Activated CD8-positive, alpha-beta memory T cell treated with anti-CD3 and anti-CD28 coated beads, Interleukin-2, amount 10 ng/mL, durations not matched to agents 7 days and 5 days (primary cell): ENCODE measurements at regions not wholly inside any gene's neighbourhood (a gene's known extent, or its start where the extent isn't known, plus 50 kb on each side); places are given as distances from the start of the nearest gene placed in this dataset.

ENCODE experiments used
- ATAC-seq: fragments of 150-1000 bp; cut with Tn5 transposase; one replicate; pipeline ENCODE4 v1.10.0; 2021; ENCODE audit warnings: moderate library complexity
- CTCF ChIA-PET: fragments of 350-600 bp; sonication (Branson Sonifier 250); formaldehyde crosslinking; loops from one replicate; lab custom pipeline; 2021; ENCODE audit warnings: antibody characterized with exemption; lab: Charles Lee
- DNase-seq: peaks from one replicate; pipeline ENCODE4 v3.0.0-alpha.2; 2020
- H3K27ac Mint-ChIP-seq: one replicate; pipeline ENCODE4 v1.8.0; 2021; ENCODE audit warnings: mild to moderate bottlenecking, mixed read lengths
- H3K27me3 Mint-ChIP-seq: one replicate; pipeline ENCODE4 v1.8.0; 2021; ENCODE audit warnings: mixed read lengths
- H3K36me3 Mint-ChIP-seq: one replicate; pipeline ENCODE4 v1.8.0; 2021; ENCODE audit warnings: mild to moderate bottlenecking, mixed read lengths
- H3K4me1 Mint-ChIP-seq: one replicate; pipeline ENCODE4 v1.8.0; 2021; ENCODE audit warnings: mixed read lengths
- H3K4me3 Mint-ChIP-seq: one replicate; pipeline ENCODE4 v1.8.0; 2021; ENCODE audit warnings: mild to moderate bottlenecking, moderate library complexity, mixed read lengths
- H3K9me3 Mint-ChIP-seq: one replicate; pipeline ENCODE4 v1.8.0; 2022; ENCODE audit warnings: low read depth, mixed read lengths

- no peak for ATAC-seq
- CTCF ChIA-PET = no interaction called here
- DNase-seq = no peak
- Mint-ChIP-seq H3K27me3 (no peaks in the 10 kb centered on the region), H3K4me1 (no peaks in the 10 kb centered on the region), H3K36me3 (no peaks in the 10 kb centered on the region), H3K27ac (no peak overlapping the region), H3K4me3 (no peak overlapping the region), H3K9me3 (no peaks in the 10 kb centered on the region)
Measured at GRCh38 chr1:71200503-71200902, 119.7 kb upstream of the ZRANB2 start.

GRCh38 chr1:71196685-71197084 lies 115.8 kb upstream of the ZRANB2 start:
- CTCF ChIA-PET = interaction anchor here (0.8 kb wide), 1 partner anchor 35 kb away, joined by 3 read pairs; no protein-coding TSS in a partner anchor
- H3K27ac Mint-ChIP-seq = no peak overlapping the region
- H3K9me3 Mint-ChIP-seq = no peaks in the 10 kb centered on the region
- H3K36me3 Mint-ChIP-seq = no peaks in the 10 kb centered on the region
- no peak overlapping the region for H3K4me3 Mint-ChIP-seq
- ATAC-seq = no peak
- H3K4me1 Mint-ChIP-seq = no peaks in the 10 kb centered on the region
- no peaks in the 10 kb centered on the region for H3K27me3 Mint-ChIP-seq
- DNase-seq = no peak

GRCh38 chr1:71193153-71193552 lies 112.3 kb upstream of the ZRANB2 start:
- H3K4me3 Mint-ChIP-seq = no peak overlapping the region
- no peaks in the 10 kb centered on the region for H3K27me3 Mint-ChIP-seq
- H3K9me3 Mint-ChIP-seq = peaks cover 6% of the 10 kb centered on the region
- CTCF ChIA-PET = interaction anchor here (0.8 kb wide), 1 partner anchor 17 kb away, joined by 3 read pairs; no protein-coding TSS in a partner anchor
- H3K36me3 Mint-ChIP-seq = no peaks in the 10 kb centered on the region
- no peak overlapping the region for H3K27ac Mint-ChIP-seq
- no peak for ATAC-seq
- H3K4me1 Mint-ChIP-seq = no peaks in the 10 kb centered on the region
- DNase-seq = no peak

GRCh38 chr1:71191520-71191919 lies 110.7 kb upstream of the ZRANB2 start:
- no peak for DNase-seq
- Mint-ChIP-seq H3K4me3 (no peak overlapping the region), H3K27me3 (no peaks in the 10 kb centered on the region), H3K27ac (no peak overlapping the region), H3K4me1 (no peaks in the 10 kb centered on the region), H3K36me3 (no peaks in the 10 kb centered on the region), H3K9me3 (peaks cover 7% of the 10 kb centered on the region)
- ATAC-seq = no peak
- CTCF ChIA-PET = no interaction called here

DNA sequence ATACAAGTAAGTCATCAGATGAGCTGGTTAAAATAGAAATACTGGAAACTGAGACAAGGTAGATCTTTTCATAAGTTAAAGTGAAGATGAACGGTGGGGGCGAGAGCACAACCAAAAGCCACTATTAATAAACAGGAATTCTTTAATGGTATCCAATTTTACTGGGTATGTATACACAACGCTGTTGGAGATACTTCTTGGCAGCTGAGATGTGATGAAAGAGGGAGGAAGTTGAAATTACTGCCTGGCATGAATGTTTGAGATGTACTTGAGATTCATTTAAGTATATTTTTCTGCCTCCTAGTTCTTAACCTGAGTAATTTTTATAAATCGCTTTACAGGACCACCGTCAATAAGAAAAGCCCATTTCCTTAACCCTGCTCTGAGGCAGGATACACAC lies 110.0 kb upstream of the ZRANB2 start:
- ATAC-seq (no peak), DNase-seq (no peak)
- no peaks in the 10 kb centered on the region for H3K36me3 Mint-ChIP-seq
- H3K27ac Mint-ChIP-seq = no peak overlapping the region
- CTCF ChIA-PET = no interaction called here
- no peak overlapping the region for H3K4me3 Mint-ChIP-seq
- peaks cover 7% of the 10 kb centered on the region for H3K9me3 Mint-ChIP-seq
- no peaks in the 10 kb centered on the region for H3K27me3 Mint-ChIP-seq
- no peaks in the 10 kb centered on the region for H3K4me1 Mint-ChIP-seq

DNA sequence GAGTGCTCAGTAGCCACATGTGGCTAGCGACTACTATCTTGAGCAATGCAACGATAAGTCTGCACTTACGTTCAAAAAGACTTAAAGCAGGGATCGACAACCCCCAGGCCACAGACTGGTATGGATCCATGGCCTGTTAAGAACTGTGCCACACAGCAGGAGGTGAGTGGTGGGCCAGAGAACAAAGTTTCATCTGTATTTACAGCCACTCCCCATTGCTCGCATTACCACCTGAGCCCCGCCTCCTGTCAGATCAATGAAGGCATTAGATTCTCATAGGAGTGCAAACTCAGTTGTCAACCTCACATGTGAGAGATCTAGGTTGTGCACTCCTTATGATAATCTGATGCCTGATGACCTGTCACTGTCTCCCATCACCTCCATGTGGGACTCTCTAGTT lies 103.6 kb upstream of the ZRANB2 start:
- ATAC-seq (no peak), DNase-seq (no peak)
- no peaks in the 10 kb centered on the region for H3K36me3 Mint-ChIP-seq
- H3K9me3 Mint-ChIP-seq = peaks cover 5% of the 10 kb centered on the region
- no peaks in the 10 kb centered on the region for H3K4me1 Mint-ChIP-seq
- no peak overlapping the region for H3K4me3 Mint-ChIP-seq
- H3K27ac Mint-ChIP-seq = no peak overlapping the region
- CTCF ChIA-PET = no interaction called here
- H3K27me3 Mint-ChIP-seq = no peaks in the 10 kb centered on the region

DNA sequence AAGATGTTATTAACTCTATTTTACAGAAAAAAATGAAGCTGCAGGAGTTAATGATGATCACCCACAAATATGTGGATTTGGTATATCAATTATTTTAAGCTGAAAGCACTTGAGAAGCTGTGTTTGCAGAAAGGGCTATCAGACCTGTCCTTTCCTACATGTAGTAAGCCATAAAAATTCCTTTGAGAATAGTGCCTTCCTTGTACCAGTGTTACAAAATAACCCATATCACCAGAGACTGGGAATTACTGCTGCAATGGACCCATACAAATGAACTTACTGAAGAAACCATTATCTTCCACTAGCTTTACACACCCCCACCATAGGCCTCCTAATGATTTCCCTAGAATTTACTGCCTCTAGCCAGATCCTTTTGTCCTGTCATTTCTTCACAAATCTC lies 99.2 kb upstream of the ZRANB2 start:
- DNase-seq = no peak
- H3K4me1 Mint-ChIP-seq = no peaks in the 10 kb centered on the region
- H3K27ac Mint-ChIP-seq = no peak overlapping the region
- H3K9me3 Mint-ChIP-seq = peaks cover 5% of the 10 kb centered on the region
- no peaks in the 10 kb centered on the region for H3K27me3 Mint-ChIP-seq
- H3K4me3 Mint-ChIP-seq = no peak overlapping the region
- no peak for ATAC-seq
- CTCF ChIA-PET = no interaction called here
- H3K36me3 Mint-ChIP-seq = no peaks in the 10 kb centered on the region

GRCh38 chr1:71170925-71171324 lies 90.1 kb upstream of the ZRANB2 start:
- H3K9me3 Mint-ChIP-seq = peaks cover 2% of the 10 kb centered on the region
- H3K27ac Mint-ChIP-seq = no peak overlapping the region
- ATAC-seq = no peak
- CTCF ChIA-PET = no interaction called here
- no peaks in the 10 kb centered on the region for H3K27me3 Mint-ChIP-seq
- H3K36me3 Mint-ChIP-seq = no peaks in the 10 kb centered on the region
- H3K4me1 Mint-ChIP-seq = no peaks in the 10 kb centered on the region
- DNase-seq = no peak
- H3K4me3 Mint-ChIP-seq = no peak overlapping the region

DNA sequence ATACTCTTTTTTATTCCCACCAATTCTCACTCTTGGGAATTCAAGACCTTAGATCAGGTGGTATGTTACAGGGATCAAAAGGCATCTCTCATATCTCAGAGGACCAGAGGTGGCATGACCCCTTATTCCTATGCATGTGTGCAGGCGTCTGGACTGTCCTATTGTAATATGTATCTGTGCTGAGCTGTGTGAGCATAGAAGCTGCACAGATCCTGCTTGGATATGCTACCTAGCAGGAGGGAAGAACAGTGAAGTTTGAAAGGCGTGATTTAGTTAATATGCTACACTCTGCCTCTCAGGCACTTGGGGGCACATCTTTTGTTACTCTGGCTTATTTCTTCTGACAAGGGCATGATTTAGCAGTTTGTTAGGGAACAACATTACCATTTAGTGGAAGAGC lies 86.7 kb upstream of the ZRANB2 start:
- H3K36me3 Mint-ChIP-seq = no peaks in the 10 kb centered on the region
- CTCF ChIA-PET = no interaction called here

DNA sequence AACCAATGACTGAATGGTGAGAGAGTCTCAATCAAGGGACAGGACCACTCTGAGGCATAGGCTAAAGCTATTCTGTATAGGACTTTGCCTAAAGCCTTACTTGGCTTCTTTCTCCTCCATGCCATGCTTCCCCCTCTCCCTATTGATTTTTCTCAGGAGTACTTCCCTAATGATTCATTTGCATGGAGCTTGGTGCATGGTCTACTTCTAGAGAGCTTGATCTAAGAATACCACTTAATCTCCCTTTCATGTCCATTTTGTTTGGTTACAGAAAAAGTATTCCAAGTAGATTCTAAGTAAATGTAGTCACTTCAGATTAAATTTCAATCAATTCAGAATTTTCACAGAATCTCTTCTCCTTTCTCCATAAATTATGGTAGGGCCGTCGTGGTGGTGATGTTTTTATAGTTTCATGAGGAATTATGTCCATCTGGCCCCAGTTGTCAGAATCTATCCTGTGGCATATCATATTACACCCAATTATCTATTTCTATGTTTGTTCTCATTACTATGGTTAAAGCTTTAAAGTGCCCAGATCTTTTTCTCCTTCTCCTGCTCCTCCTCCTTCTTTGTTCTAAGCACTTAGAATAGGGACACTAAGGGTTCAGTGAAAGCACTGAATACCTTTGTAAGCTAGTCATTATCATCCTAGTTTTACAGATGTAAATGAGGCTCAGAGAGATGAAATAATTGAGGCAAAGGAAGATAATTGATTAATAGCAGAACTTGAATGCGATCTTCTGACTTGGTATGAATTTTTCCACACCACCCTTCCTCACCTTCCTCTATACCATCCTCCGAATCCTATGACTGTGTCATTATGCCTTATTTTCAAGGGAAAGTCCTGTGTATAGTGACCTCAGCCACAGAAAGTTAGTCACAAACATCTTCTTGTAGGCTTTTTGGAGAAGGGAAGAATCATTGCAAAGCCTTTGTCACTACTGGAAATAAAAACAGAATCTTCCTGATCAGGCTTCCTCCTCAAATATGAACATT lies 85.6 kb upstream of the ZRANB2 start:
- Mint-ChIP-seq H3K9me3 (peaks cover 2% of the 10 kb centered on the region), H3K27me3 (no peaks in the 10 kb centered on the region), H3K4me1 (no peaks in the 10 kb centered on the region), H3K4me3 (no peak overlapping the region), H3K36me3 (no peaks in the 10 kb centered on the region), H3K27ac (no peak overlapping the region)
- DNase-seq (no peak), ATAC-seq (no peak)
- CTCF ChIA-PET = no interaction called here

More for the DNA sequence above, 86.7 kb upstream of the ZRANB2 start:
- peaks cover 2% of the 10 kb centered on the region for H3K9me3 Mint-ChIP-seq
- H3K27ac Mint-ChIP-seq = no peak overlapping the region
- H3K27me3 Mint-ChIP-seq = no peaks in the 10 kb centered on the region
- DNase-seq (no peak), ATAC-seq (no peak)
- H3K4me3 Mint-ChIP-seq = no peak overlapping the region
- H3K4me1 Mint-ChIP-seq = no peaks in the 10 kb centered on the region

GRCh38 chr1:71157715-71158114 lies 76.9 kb upstream of the ZRANB2 start:
- Mint-ChIP-seq H3K27ac (no peak overlapping the region), H3K9me3 (peaks cover 2% of the 10 kb centered on the region), H3K36me3 (no peaks in the 10 kb centered on the region), H3K27me3 (no peaks in the 10 kb centered on the region), H3K4me1 (no peaks in the 10 kb centered on the region), H3K4me3 (no peak overlapping the region)
- DNase-seq (no peak), ATAC-seq (no peak)
- CTCF ChIA-PET = no interaction called here

DNA sequence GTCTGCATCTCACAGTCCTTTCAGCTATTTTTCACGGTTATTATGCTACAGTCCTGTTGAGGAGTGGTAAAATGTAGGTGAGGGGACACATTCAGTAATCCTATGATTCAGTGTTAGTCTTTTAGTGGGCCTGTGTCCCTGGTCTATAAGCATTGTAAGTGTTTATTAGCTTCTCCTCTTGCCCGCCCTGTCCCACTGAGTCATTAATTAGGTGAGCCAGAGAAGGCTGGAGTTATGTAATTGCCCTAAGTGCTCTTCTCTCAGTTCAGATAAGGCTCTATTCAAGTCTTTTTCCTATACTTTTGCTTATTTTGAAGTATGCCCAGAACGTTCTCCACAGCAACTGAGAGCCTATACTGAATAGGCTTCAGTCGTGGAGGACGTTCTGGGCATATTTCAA lies 76.3 kb upstream of the ZRANB2 start:
- no peak overlapping the region for H3K27ac Mint-ChIP-seq
- no peaks in the 10 kb centered on the region for H3K27me3 Mint-ChIP-seq
- DNase-seq (no peak), ATAC-seq (no peak)
- no peak overlapping the region for H3K4me3 Mint-ChIP-seq
- CTCF ChIA-PET = no interaction called here
- peaks cover 2% of the 10 kb centered on the region for H3K9me3 Mint-ChIP-seq
- H3K36me3 Mint-ChIP-seq = no peaks in the 10 kb centered on the region
- H3K4me1 Mint-ChIP-seq = no peaks in the 10 kb centered on the region

DNA sequence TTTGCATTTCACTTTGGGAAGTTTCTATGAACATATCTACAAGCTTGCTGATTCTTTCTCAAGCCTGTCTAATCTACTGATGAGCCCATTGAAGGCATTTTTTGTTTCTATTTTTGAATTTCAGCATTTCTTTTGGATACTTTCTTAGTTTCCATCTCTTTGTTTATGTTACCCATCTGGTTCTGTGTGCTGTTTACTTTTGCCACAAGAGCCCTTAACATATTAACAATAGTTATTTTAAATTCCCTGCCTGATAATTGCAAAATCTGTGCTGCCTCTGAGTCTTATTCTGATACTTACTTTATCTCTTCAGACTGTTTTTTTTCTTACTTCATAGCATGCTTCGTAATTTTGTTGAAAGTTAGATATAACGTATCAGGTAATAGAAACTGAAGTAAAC lies 75.8 kb upstream of the ZRANB2 start:
- CTCF ChIA-PET = no interaction called here
- no peaks in the 10 kb centered on the region for H3K36me3 Mint-ChIP-seq
- ATAC-seq (no peak), DNase-seq (no peak)
- H3K4me1 Mint-ChIP-seq = no peaks in the 10 kb centered on the region
- H3K9me3 Mint-ChIP-seq = peaks cover 2% of the 10 kb centered on the region
- H3K4me3 Mint-ChIP-seq = no peak overlapping the region
- no peaks in the 10 kb centered on the region for H3K27me3 Mint-ChIP-seq
- no peak overlapping the region for H3K27ac Mint-ChIP-seq

DNA sequence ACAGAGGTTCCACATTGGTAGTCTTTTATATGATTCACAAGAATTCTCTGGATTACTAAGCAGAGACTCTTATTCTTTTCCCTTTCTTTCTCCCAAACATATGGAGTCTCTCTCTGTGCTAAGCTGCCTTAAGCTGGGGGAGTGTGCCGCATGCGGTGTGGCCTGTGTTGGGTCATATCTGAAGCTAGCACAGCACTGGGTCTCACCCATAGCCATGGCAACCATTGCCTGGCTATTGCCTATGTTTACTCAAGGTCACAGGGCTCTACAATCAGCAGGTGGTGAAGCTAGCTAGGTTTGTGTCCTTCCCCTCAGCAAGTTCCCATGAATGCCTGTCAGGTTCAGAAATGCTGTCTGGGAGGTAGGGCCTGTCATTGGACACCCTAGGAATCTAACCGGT lies 73.6 kb upstream of the ZRANB2 start:
- Mint-ChIP-seq H3K27me3 (no peaks in the 10 kb centered on the region), H3K27ac (no peak overlapping the region), H3K4me3 (no peak overlapping the region), H3K4me1 (no peaks in the 10 kb centered on the region), H3K36me3 (no peaks in the 10 kb centered on the region), H3K9me3 (peaks cover 2% of the 10 kb centered on the region)
- DNase-seq (no peak), ATAC-seq (no peak)
- CTCF ChIA-PET = no interaction called here
